ENCODE measurements at regions not wholly inside any gene's neighbourhood (a gene's known extent, or its start where the extent isn't known, plus 50 kb on each side); places are given as distances from the start of the nearest gene placed in this dataset.

DNA sequence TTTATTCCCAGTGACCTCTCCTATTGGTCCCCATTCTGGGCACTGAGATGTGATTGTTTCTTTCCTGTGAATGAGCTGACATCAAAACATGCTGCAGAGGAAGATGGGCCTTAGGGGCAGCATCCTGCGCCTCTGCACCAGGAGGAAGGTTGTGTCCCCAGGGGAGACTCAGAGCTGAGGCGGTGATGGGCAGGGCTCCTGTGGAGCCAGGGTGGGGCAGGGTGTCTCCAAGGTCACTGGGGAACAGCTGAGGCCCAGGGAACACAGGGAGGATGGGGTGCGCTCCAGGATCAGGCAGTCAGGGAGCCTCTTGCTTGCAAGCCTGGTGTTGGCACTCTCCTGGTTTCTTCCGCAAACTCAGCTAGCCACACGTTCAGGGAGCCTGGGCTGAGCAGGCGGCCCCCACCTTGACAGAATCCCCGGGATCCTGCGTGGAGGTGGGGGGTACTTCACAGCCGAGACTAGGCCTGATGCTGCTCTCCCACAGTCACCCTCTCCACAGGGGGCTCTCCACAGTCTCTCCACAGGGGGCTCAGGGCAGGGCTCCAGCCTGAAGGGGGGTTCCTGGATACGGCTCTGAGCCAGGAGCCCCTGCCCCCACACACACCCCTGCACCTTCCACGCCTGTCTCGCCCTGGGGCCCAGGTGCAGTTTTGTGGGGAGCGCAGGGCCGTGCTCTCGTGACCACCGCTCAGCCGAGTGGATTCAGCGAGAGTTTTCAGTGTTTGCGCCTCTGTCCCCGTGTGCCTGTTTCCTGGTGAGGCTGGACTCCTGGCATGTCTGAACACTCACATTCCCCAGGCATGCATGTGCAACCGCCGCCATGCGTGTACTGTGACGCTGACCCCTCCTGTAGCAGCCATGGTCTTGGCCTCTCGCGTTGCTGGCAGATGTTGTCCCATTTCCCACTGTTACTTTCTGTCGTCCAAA, 264.7 kb downstream of the SEC23A start:
- Histone ChIP-seq H2AK9ac (replicated peaks; ENCODE audit: low read depth, low read length, poor library complexity) (no peak overlapping the region), H3K9ac (ENCODE audit: low read depth, low read length) (no peak overlapping the region), H3K36me3 (ENCODE audit: control insufficient read depth, insufficient read depth, low read length) (no peaks in the 10 kb centered on the region), H3K4me2 (ENCODE audit: low read depth, low read length) (no peak overlapping the region), H3K4ac (ENCODE audit: low read depth, low read length) (no peak overlapping the region), H3K9me1 (ENCODE audit: insufficient read depth, low read length) (no peaks in the 10 kb centered on the region), H3K56ac (ENCODE audit: extremely low read depth, insufficient read depth, low read length) (no peak overlapping the region), H4K5ac (ENCODE audit: low read depth, low read length) (no peak overlapping the region), H4K91ac (ENCODE audit: insufficient read depth, low read depth, low read length) (no peak overlapping the region), H3K4me1 (ENCODE audit: control insufficient read depth, insufficient read depth, low read length) (no peaks in the 10 kb centered on the region), H3K27me3 (ENCODE audit: control insufficient read depth, insufficient read depth, low read length) (no peaks in the 10 kb centered on the region; the same call in 1 of the 2 replicates), H3K14ac (replicated peaks; ENCODE audit: low read depth, low read length) (no peak overlapping the region), H3K4me3 (ENCODE audit: insufficient read depth, low read depth, low read length) (no peak overlapping the region), H2AFZ (replicated peaks; ENCODE audit: low read length, poor library complexity) (no peak overlapping the region), H2BK20ac (ENCODE audit: low read depth, low read length) (no peak overlapping the region), H3K27ac (ENCODE audit: insufficient read depth, low read length) (no peak overlapping the region), H4K8ac (ENCODE audit: low read depth in 2 of 2, low read length in 2 of 2) (no peak overlapping the region), H3K18ac (ENCODE audit: low read depth, low read length) (no peak overlapping the region), H3K79me1 (ENCODE audit: low read depth in 1 of 2, low read length in 2 of 2) (no peaks in the 10 kb centered on the region), H2AK5ac (ENCODE audit: low read depth, low read length) (no peak overlapping the region), H2BK120ac (ENCODE audit: low read depth, low read length) (no peak overlapping the region), H3K9me3 (ENCODE audit: control insufficient read depth, insufficient read depth, low read length) (no peaks in the 10 kb centered on the region), H4K20me1 (ENCODE audit: insufficient read depth, low read length) (no peaks in the 10 kb centered on the region), H2BK15ac (ENCODE audit: low read depth, low read length) (no peak overlapping the region), H2BK5ac (ENCODE audit: low read depth, low read length, poor library complexity, severe bottlenecking) (no peak overlapping the region), H3K23ac (ENCODE audit: low read depth, low read length) (no peak overlapping the region)
- CTCF ChIA-PET, result no interaction called here
- dilution Hi-C loops (cut with HindIII; ENCODE audit: low sequenced_read_pairs, unreplicated experiment) (no loop called here), in situ Hi-C loops (cut with MboI; ENCODE audit: low sequenced_read_pairs) (no loop called here), intact Hi-C loops (cut with micrococcal nuclease) (no loop called here)
- TF ChIP-seq RCOR1 (IDR thresholded peaks at IDR 0.05; ENCODE audit: insufficient replicate concordance, low read length) (no peak), RAD21 (IDR thresholded peaks at IDR 0.05; ENCODE audit: low read length) (no peak), CTCF (conservative IDR thresholded peaks at IDR 0.05; ENCODE audit: low read depth, low read length) (no peak), CHD1 (IDR thresholded peaks at IDR 0.05; ENCODE audit: low read depth, low read length) (no peak), FOS (IDR thresholded peaks at IDR 0.05; ENCODE audit: low read depth, low read length) (no peak), SMC3 (IDR thresholded peaks at IDR 0.05; ENCODE audit: low read depth, low read length) (no peak), MAFK (IDR thresholded peaks at IDR 0.05; ENCODE audit: low read depth, low read length) (no peak), NFE2L2 (IDR thresholded peaks at IDR 0.05; ENCODE audit: low read depth, low read length) (no peak)
- POLR2A ChIA-PET (ENCODE audit: unreplicated experiment), result no interaction called here
- ATAC-seq (ENCODE audit: low read depth), result no peak
- DNase-seq, result no peak
- BruUV-seq (replicated peaks), result no TSS peak
- 79% methylated on average over 10 of the region's 27 CpGs; no CpG with 5 or more reads in 1 of the 2 experiments for WGBS, 2 experiments (ENCODE audit: extremely low coverage in 2 of 2, insufficient read length in 1 of 2)
